BE2C (cell line): ENCODE measurements at regions not wholly inside any gene's neighbourhood (a gene's known extent, or its start where the extent isn't known, plus 50 kb on each side); places are given as distances from the start of the nearest gene placed in this dataset.

Source experiments
- DNase-seq: peaks from one replicate; pipeline ENCODE4 v3.0.0-alpha.2; 2020
- H3K27me3 ChIP-seq: fragments of 250-450 bp; sonication (Bioruptor Pico); 2 replicates; pipeline ENCODE4 v1.5.1; 2020; ENCODE audit warnings: mild to moderate bottlenecking
- H3K36me3 ChIP-seq: fragments of 250-450 bp; sonication (Bioruptor Pico); 2 replicates; pipeline ENCODE4 v1.5.1; 2020; ENCODE audit warnings: mild to moderate bottlenecking
- H3K4me1 ChIP-seq: fragments of 250-450 bp; sonication (Bioruptor Pico); 2 replicates; pipeline ENCODE4 v1.5.1; 2020
- H3K4me3 ChIP-seq: 2 replicates; pipeline ENCODE4 v1.5.1; 2011; ENCODE audit warnings: low read depth, low read length
- H3K9me3 ChIP-seq: fragments of 250-450 bp; sonication (Bioruptor Pico); 2 replicates; pipeline ENCODE4 v1.5.1; 2020
- CTCF ChIP-seq: IDR thresholded peaks from 2 replicates; pipeline ENCODE4 v1.5.1; 2012; ENCODE audit warnings: mild to moderate bottlenecking, low read depth, low read length

DNA sequence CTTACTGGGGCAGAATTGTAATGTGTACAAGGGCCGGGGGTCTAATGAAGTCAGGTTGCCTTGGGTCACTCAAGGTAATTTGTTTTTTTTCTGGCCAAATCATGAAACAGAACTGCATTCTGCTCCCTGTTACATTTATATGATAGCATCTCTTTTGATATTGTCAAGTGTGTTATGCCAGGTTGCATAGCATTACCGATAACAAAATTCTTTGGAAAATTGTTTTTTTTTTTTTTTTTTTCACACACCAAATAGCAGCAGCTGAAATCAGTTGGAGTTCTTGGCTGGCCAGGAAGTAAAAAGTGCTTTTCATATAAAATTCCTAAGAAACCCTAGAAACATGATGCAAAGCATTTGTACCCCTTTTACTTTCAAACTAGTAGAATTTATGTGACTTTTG lies 282.6 kb upstream of the FN1 start:
- DNase-seq, result no peak
- no peak for TF ChIP-seq CTCF
- Histone ChIP-seq H3K4me1 (no peaks in the 10 kb centered on the region), H3K27me3 (no peaks in the 10 kb centered on the region), H3K36me3 (no peaks in the 10 kb centered on the region), H3K4me3 (no peak overlapping the region), H3K9me3 (no peaks in the 10 kb centered on the region)

- no peak for DNase-seq
- TF ChIP-seq CTCF, result no peak
- no peak overlapping the region for H3K4me3 ChIP-seq
- no peaks in the 10 kb centered on the region for H3K27me3 ChIP-seq
- H3K9me3 ChIP-seq, result no peaks in the 10 kb centered on the region
- H3K4me1 ChIP-seq, result no peaks in the 10 kb centered on the region
- no peaks in the 10 kb centered on the region for H3K36me3 ChIP-seq
Measured at GRCh38 chr2:215717501-215718381, 281.9 kb upstream of the FN1 start.

GRCh38 chr2:215716956-215717355 lies 281.1 kb upstream of the FN1 start:
- H3K27me3 ChIP-seq, result no peaks in the 10 kb centered on the region
- no peak for TF ChIP-seq CTCF
- H3K9me3 ChIP-seq, result no peaks in the 10 kb centered on the region
- no peak overlapping the region for H3K4me3 ChIP-seq
- no peak for DNase-seq
- no peaks in the 10 kb centered on the region for H3K36me3 ChIP-seq
- no peaks in the 10 kb centered on the region; the same call in 1 of the 2 replicates for H3K4me1 ChIP-seq

- H3K27me3 ChIP-seq, result no peaks in the 10 kb centered on the region
- no peaks in the 10 kb centered on the region for H3K36me3 ChIP-seq
- no peak for TF ChIP-seq CTCF
Measured at GRCh38 chr2:215712871-215713790, 277.3 kb upstream of the FN1 start.

DNA sequence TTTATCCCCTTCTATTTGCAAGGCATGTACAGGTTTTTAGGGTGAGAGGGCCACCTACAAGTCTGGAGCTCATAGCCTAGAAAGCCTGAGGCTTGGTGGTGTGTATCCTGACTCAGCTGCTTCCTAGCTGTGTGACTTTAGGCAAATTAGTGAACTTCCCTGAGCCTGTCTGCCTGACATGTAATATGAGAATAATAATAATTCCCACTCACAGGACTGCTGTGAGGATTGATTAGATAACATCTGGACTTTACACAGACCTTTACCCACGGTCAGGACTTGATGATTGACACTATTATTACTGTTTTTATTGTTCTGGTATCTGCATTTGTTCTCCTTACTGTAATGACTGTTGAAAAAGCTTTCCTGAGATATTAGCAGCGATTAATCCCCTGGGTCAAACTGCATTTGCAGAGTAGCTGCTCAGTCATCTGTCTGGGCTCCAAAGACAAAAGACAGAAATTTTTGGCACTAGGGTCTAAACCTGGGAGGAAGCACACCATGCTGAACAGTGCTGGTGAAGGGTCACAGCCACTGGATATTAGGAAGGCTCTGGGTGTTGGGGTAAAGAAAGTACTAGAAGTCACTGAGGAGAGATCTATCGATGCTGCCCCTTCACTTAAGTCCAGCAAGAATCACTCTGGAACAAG lies 276.5 kb upstream of the FN1 start:
- TF ChIP-seq CTCF, result no peak
- H3K4me1 ChIP-seq, result no peaks in the 10 kb centered on the region; the same call in 1 of the 2 replicates
- H3K27me3 ChIP-seq, result no peaks in the 10 kb centered on the region

More at GRCh38 chr2:215712871-215713790, 277.3 kb upstream of the FN1 start:
- no peaks in the 10 kb centered on the region for H3K9me3 ChIP-seq
- DNase-seq, result no peak
- H3K4me3 ChIP-seq, result no peak overlapping the region
- no peaks in the 10 kb centered on the region; the same call in 1 of the 2 replicates for H3K4me1 ChIP-seq

More for the DNA sequence above, 276.5 kb upstream of the FN1 start:
- no peaks in the 10 kb centered on the region for H3K9me3 ChIP-seq
- no peak overlapping the region for H3K4me3 ChIP-seq
- no peak for DNase-seq
- no peaks in the 10 kb centered on the region for H3K36me3 ChIP-seq
